ENCODE measurements at regions not wholly inside any gene's neighbourhood (a gene's known extent, or its start where the extent isn't known, plus 50 kb on each side); places are given as distances from the start of the nearest gene placed in this dataset.
"Not testable (repeated sequence)": the region's sequence is repeated elsewhere in the genome, so short reads cannot be mapped to it uniquely, and the experiment has no call there.

DNA sequence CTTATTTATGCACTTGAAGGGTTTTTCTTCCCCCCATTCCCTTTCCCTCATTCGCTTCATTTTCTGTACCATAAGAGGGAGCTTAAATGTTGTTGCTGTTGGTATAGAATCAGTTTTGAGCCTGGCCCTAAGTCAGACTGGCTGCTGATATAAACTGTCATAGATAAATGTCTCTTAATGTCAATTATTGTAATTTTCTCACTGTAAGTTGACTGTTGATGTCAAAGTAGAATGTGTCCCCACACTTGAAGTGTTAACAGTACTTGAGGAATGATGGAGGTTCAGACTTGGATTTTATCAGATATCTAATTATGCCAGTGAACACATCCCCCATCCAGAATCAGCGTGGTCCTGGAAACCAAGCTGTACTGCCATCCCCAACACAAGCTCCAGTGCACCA lies 87.8 kb downstream of the PRR15 start:
- DNase-seq = no peak

DNA sequence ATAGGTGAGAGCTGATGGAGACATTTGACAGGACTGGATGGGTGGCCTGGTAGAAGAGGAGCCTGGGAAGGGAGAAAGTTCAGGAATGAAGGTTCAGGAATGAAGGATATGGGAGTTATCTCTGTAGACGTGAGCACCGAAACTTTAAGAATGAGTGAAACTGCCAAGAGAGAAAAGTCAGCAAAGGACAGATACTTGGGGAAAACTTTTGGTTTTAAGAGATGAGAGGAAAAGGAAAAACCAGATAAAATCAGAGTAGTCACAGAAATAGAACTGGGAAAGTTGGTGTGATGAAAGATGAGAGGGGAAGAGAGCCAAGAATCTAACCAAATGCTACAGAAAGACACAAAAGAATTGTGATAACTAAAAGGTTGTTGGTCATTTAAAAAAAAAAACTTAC lies 88.9 kb downstream of the PRR15 start:
- DNase-seq = no peak

DNA sequence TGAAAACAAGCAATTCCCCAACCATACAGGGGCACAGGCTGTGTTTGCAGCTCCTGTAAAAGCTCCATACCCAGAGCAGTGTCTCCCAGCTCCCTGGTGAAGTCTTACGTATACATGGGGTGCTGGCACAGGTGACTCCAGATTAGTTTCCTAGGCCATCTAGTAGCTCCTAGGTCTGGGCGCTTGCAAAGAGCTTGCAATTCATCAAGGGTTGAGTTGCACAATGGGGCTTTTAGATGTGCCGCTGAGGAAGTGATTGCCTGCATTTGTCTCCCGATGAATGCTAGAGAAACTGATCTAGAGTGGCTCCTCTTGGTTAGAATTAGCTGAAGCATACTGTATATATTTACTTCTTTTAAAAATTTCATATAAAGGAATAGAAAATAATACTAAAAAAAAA lies 90.7 kb downstream of the PRR15 start:
- DNase-seq = not testable (repeated sequence)

DNA sequence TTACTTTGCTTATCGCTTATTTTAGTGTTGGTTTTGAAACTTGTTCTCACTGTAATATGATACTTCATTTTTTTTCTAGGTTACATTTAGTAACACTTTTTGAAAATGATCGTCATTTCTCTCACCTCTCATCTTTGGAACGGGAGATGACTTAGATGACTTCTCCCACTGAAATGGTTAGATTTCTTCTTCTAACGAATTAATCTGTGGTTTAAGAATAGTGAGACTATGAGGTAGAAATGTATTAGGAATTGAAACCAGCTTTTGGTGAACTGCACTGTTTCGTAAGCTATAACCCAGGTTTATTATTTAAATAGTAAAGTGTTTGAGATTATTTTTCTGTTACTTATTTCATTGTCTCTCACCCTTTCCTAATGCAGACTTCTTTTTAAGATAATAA lies 93.7 kb downstream of the PRR15 start:
- DNase-seq = no peak

- no peak for DNase-seq
These were observed 94.2 kb downstream of the PRR15 start for GRCh38 chr7:29657856-29658255.

DNA sequence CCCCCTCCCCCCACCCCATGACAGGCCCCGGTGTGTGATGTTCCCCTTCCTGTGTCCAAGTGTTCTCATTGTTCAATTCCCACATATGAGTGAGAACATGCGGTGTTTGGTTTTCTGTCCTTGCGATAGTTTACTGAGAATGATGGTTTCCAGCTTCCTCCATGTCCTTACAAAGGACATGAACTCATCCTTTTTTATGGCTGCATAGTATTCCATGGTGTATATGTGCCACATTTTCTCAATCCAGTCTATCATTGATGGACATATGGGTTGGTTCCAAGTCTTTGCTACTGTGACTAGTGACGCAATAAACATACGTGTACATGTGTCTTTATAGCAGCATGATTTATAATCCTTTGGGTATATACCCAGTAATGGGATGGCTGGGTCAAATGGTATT lies 95.6 kb downstream of the PRR15 start:
- DNase-seq = not testable (repeated sequence)

DNA sequence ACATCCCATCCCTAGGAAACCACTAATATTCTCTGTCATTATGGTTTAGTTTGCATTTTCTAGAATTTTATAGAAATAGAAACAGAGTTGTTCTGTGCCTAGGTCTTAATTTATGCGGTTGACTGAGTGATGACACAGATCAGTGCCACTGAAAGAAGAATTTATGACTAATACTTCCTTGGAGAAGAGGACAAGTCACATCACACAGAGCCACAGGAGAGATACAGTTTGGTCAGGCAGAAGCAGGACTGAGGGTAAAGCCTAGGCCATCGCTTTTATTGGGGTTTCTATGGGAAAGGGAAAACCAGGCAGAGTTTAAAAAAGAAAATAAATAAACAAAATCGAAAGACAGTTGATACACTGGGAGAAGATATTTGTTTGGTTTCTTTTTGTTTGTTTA lies 99.3 kb downstream of the PRR15 start:
- not testable (repeated sequence) for DNase-seq

GRCh38 chr7:29664999-29665398 lies 101.4 kb downstream of the PRR15 start:
- DNase-seq = not testable (repeated sequence)

- DNase-seq = not testable (repeated sequence)
These were observed 103.5 kb downstream of the PRR15 start for GRCh38 chr7:29667096-29667669.

DNA sequence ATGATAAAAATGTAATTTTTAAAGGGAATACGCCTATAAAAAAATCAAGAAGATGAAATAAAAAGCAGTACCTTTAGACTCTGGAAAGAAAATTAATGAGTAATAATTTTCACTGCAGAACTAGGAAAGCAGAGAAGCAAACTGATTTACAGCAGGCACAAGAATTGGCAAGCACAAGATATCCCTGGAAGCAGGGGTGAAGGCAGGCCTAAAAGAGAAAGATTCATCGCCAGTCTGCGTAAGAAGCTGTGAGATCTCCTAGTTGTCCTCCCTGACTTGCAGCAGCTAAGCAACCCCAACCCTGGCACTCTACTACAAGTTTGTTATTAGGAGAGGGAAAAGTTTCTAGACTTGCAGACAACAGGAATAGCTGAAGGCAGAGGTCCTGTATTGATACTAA lies 107.7 kb downstream of the PRR15 start:
- not testable (repeated sequence) for DNase-seq

DNA sequence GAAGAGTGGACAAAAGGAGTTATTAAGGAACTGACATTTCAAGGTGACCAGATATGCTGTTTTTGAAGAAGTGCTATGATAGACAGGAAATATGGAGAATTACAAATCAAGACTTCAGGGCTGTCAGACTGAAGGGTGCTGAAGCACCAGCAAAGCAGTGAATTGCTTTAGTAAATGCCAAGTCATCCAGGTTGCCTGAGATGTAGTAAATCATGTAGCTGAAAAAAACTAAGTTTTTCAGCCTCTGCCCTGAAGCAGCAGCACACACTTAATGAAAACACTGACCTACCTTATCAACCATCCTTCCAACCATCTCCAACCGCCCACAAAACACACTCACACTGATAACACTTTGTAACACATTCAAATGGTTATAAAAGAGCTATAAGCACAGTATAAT lies 110.0 kb downstream of the PRR15 start:
- DNase-seq = not testable (repeated sequence)

GRCh38 chr7:29674626-29675025 lies 111.0 kb downstream of the PRR15 start:
- DNase-seq = not testable (repeated sequence)

- DNase-seq = not testable (repeated sequence)
These were observed 113.6 kb downstream of the PRR15 start for GRCh38 chr7:29677254-29677653.

DNA sequence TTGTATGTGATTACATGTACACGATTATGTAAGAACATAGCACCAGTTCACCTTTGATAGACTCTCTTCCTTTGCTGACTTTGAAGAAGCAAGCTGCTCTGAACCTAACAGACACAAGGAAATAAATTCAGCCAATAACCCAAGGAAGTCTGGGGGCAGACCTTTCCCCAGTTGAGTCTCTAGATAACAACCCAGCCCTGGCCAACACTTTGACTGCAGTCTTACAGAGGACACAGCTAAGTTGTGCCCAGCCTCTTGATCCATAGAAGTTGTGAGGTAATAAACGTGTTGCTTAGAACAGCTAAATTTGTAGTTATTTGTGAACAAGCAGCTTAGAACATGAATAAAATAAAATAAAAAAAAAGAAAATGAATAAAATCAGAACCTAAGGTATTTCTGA lies 116.3 kb downstream of the PRR15 start:
- DNase-seq = not testable (repeated sequence)

- DNase-seq = not testable (repeated sequence)
These were observed 117.0 kb downstream of the PRR15 start for GRCh38 chr7:29680601-29681000.

- DNase-seq = not testable (repeated sequence)
These were observed 120.6 kb downstream of the PRR15 start for GRCh38 chr7:29684151-29684786.

- DNase-seq = peak; percentile 23
These were observed 121.3 kb upstream of the WIPF3 start for GRCh38 chr7:29684787-29685650.

GRCh38 chr7:29685651-29686271 lies 120.5 kb upstream of the WIPF3 start:
- not testable (repeated sequence) for DNase-seq

GRCh38 chr7:29690510-29690909 lies 115.8 kb upstream of the WIPF3 start:
- DNase-seq = not testable (repeated sequence)

DNA sequence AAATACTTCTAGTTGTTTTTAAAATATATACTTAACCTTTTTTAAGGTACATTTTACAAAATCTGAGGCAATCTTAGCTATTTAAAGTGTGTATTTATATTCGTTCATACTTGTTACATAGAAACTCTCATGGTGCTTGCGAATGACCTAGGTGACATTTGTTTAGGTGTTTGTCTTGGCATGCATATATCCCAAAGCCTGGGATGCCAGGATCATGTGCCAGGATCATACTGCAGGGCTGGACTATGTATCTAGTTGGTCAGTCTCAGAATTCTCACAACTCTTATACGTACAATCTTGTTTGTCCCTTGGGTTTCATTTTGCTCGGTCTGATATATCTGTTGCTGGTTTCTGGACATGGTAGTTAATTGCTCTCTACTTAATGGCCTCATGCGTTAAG lies 109.9 kb upstream of the WIPF3 start:
- DNase-seq = not testable (repeated sequence)

GRCh38 chr7:29699723-29700122 lies 106.6 kb upstream of the WIPF3 start:
- not testable (repeated sequence) for DNase-seq

GRCh38 chr7:29701540-29701939 lies 104.8 kb upstream of the WIPF3 start:
- not testable (repeated sequence) for DNase-seq

DNA sequence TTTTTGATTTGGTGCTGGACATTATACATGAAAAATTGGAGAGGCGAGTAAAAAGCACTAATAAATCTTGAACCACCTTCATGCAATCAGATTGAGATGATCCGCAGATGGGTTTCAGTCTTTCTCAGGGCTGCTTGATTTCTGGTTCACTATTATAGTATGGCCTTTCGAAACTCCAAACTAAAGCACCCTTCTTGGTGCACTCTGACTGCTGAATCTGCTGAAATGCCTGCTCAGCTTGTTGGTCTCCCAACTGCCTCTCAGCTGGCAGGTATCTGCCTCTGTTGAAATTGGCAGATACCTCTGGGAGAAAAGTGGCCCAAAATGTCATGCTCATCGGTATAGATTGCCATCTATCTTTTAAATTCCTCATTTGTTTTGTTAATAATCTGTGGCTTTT lies 102.5 kb upstream of the WIPF3 start:
- not testable (repeated sequence) for DNase-seq

Measured in GOT3 (cell line).